ENCODE measurements at regions not wholly inside any gene's neighbourhood (a gene's known extent, or its start where the extent isn't known, plus 50 kb on each side); places are given as distances from the start of the nearest gene placed in this dataset.

DNA sequence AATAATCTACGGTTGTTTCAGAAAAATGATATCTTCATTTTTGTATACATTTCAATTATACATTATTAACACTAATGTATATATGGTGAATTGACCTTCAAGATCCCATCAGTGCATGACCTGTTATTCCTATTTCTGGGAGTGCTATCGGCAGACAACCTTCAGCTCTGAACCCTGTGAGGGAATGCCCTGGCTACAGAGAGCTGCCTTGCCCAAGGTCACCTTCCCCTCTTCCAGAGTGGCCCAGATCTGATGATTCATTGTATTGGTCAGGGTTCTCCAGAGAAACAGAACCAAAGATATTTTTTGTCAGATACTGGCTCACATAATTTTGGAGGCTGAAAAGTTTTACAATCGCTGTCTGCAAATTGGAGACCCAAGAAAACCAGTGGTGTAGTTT lies 235.5 kb downstream of the ZNF92 start:
- POLR2A ChIA-PET: no interaction called here
- H3K9me3 ChIP-seq (ENCODE audit: low read length): no peaks in the 10 kb centered on the region
- in situ Hi-C loops (cut with HindIII; ENCODE audit: extremely low pct_ligation_motif_present, low pct_unique_long_range_greater_than_20kb) (no loop called here), intact Hi-C loops (cut with micrococcal nuclease; ENCODE audit: unreplicated experiment) (no loop called here)
- no TSS peak for BruUV-seq (replicated peaks)
- H3K79me2 ChIP-seq (ENCODE audit: insufficient read depth, low read length): no peaks in the 10 kb centered on the region
- DNase-seq (ENCODE audit: low spot score) (no peak), FAIRE-seq (no peak), ATAC-seq (no peak)
- no peaks in the 10 kb centered on the region for H3K4me1 ChIP-seq (ENCODE audit: insufficient read depth, low read length)
- H3K4me3 ChIP-seq (replicated peaks in 1 of 3; ENCODE audit: insufficient read depth in 1 of 3, low read depth in 2 of 3, low read length in 3 of 3): no peak overlapping the region
- WGBS (ENCODE audit: low lambda C conversion rate): 24% methylated on average over 3 of the region's 3 CpGs
- no peak overlapping the region for H3K4me2 ChIP-seq (ENCODE audit: low read depth, low read length)
- H3K36me3 ChIP-seq (replicated peaks in 1 of 2; ENCODE audit: control insufficient read depth in 1 of 2, insufficient read depth in 2 of 2, low read length in 2 of 2): no peaks in the 10 kb centered on the region
- CTCF ChIA-PET (ENCODE audit: low intra/inter-chr PET ratio, low total read pairs): no interaction called here
- H3K27ac ChIP-seq (ENCODE audit: extremely low read length, insufficient read depth, low read length): no peak overlapping the region
- no peak overlapping the region for H3K9ac ChIP-seq (ENCODE audit: insufficient read depth, low read depth, low read length)
- H4K20me1 ChIP-seq (ENCODE audit: insufficient read depth, low read length): no peaks in the 10 kb centered on the region
- H2AFZ ChIP-seq (ENCODE audit: low read length): no peak overlapping the region
- no peaks in the 10 kb centered on the region for H3K27me3 ChIP-seq (ENCODE audit: control insufficient read depth in 1 of 2, insufficient read depth in 2 of 2, low read length in 2 of 2)
- TF ChIP-seq ZNF225 (CRISPR knock-in tag; IDR thresholded peaks at IDR 0.05): no peak
- TF ChIP-seq ZSCAN25 (CRISPR knock-in tag; IDR thresholded peaks at IDR 0.05): no peak
- TF ChIP-seq, protein P1, sequence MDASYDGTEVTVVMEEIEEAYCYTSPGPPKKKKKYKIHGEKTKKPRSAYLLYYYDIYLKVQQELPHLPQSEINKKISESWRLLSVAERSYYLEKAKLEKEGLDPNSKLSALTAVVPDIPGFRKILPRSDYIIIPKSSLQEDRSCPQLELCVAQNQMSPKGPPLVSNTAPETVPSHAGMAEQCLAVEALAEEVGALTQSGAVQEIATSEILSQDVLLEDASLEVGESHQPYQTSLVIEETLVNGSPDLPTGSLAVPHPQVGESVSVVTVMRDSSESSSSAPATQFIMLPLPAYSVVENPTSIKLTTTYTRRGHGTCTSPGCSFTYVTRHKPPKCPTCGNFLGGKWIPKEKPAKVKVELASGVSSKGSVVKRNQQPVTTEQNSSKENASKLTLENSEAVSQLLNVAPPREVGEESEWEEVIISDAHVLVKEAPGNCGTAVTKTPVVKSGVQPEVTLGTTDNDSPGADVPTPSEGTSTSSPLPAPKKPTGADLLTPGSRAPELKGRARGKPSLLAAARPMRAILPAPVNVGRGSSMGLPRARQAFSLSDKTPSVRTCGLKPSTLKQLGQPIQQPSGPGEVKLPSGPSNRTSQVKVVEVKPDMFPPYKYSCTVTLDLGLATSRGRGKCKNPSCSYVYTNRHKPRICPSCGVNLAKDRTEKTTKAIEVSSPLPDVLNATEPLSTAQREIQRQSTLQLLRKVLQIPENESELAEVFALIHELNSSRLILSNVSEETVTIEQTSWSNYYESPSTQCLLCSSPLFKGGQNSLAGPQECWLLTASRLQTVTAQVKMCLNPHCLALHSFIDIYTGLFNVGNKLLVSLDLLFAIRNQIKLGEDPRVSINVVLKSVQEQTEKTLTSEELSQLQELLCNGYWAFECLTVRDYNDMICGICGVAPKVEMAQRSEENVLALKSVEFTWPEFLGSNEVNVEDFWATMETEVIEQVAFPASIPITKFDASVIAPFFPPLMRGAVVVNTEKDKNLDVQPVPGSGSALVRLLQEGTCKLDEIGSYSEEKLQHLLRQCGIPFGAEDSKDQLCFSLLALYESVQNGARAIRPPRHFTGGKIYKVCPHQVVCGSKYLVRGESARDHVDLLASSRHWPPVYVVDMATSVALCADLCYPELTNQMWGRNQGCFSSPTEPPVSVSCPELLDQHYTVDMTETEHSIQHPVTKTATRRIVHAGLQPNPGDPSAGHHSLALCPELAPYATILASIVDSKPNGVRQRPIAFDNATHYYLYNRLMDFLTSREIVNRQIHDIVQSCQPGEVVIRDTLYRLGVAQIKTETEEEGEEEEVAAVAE (CRISPR knock-in tag; IDR thresholded peaks at IDR 0.05; ENCODE audit: borderline replicate concordance): no peak
- TF ChIP-seq, protein P2, sequence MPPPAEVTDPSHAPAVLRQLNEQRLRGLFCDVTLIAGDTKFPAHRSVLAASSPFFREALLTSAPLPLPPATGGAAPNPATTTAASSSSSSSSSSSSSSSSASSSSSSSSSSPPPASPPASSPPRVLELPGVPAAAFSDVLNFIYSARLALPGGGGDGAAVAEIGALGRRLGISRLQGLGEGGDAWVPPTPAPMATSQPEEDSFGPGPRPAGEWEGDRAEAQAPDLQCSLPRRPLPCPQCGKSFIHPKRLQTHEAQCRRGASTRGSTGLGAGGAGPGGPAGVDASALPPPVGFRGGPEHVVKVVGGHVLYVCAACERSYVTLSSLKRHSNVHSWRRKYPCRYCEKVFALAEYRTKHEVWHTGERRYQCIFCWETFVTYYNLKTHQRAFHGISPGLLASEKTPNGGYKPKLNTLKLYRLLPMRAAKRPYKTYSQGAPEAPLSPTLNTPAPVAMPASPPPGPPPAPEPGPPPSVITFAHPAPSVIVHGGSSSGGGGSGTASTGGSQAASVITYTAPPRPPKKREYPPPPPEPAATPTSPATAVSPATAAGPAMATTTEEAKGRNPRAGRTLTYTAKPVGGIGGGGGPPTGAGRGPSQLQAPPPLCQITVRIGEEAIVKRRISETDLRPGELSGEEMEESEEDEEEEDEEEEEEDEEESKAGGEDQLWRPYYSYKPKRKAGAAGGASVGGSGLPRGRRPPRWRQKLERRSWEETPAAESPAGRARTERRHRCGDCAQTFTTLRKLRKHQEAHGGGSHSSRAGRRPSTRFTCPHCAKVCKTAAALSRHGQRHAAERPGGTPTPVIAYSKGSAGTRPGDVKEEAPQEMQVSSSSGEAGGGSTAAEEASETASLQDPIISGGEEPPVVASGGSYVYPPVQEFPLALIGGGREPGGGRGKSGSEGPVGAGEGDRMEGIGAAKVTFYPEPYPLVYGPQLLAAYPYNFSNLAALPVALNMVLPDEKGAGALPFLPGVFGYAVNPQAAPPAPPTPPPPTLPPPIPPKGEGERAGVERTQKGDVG (CRISPR knock-in tag; IDR thresholded peaks at IDR 0.05; ENCODE audit: borderline replicate concordance): no peak
- no peak for TF ChIP-seq ZZZ3 (CRISPR knock-in tag; IDR thresholded peaks at IDR 0.05; ENCODE audit: borderline replicate concordance)
- TF ChIP-seq ZBTB42 (CRISPR knock-in tag; IDR thresholded peaks at IDR 0.05): no peak
- TF ChIP-seq, protein P3, sequence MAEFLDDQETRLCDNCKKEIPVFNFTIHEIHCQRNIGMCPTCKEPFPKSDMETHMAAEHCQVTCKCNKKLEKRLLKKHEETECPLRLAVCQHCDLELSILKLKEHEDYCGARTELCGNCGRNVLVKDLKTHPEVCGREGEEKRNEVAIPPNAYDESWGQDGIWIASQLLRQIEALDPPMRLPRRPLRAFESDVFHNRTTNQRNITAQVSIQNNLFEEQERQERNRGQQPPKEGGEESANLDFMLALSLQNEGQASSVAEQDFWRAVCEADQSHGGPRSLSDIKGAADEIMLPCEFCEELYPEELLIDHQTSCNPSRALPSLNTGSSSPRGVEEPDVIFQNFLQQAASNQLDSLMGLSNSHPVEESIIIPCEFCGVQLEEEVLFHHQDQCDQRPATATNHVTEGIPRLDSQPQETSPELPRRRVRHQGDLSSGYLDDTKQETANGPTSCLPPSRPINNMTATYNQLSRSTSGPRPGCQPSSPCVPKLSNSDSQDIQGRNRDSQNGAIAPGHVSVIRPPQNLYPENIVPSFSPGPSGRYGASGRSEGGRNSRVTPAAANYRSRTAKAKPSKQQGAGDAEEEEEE (CRISPR knock-in tag; IDR thresholded peaks at IDR 0.05; ENCODE audit: borderline replicate concordance): no peak
- TF ChIP-seq, protein P4, sequence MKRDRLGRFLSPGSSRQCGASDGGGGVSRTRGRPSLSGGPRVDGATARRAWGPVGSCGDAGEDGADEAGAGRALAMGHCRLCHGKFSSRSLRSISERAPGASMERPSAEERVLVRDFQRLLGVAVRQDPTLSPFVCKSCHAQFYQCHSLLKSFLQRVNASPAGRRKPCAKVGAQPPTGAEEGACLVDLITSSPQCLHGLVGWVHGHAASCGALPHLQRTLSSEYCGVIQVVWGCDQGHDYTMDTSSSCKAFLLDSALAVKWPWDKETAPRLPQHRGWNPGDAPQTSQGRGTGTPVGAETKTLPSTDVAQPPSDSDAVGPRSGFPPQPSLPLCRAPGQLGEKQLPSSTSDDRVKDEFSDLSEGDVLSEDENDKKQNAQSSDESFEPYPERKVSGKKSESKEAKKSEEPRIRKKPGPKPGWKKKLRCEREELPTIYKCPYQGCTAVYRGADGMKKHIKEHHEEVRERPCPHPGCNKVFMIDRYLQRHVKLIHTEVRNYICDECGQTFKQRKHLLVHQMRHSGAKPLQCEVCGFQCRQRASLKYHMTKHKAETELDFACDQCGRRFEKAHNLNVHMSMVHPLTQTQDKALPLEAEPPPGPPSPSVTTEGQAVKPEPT (CRISPR knock-in tag; IDR thresholded peaks at IDR 0.05; ENCODE audit: low read depth): no peak
- TF ChIP-seq ZFX (CRISPR knock-in tag; IDR thresholded peaks at IDR 0.05; ENCODE audit: low read depth): no peak
- TF ChIP-seq, protein P5, sequence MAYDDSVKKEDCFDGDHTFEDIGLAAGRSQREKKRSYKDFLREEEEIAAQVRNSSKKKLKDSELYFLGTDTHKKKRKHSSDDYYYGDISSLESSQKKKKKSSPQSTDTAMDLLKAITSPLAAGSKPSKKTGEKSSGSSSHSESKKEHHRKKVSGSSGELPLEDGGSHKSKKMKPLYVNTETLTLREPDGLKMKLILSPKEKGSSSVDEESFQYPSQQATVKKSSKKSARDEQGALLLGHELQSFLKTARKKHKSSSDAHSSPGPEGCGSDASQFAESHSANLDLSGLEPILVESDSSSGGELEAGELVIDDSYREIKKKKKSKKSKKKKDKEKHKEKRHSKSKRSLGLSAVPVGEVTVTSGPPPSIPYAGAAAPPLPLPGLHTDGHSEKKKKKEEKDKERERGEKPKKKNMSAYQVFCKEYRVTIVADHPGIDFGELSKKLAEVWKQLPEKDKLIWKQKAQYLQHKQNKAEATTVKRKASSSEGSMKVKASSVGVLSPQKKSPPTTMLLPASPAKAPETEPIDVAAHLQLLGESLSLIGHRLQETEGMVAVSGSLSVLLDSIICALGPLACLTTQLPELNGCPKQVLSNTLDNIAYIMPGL (CRISPR knock-in tag; IDR thresholded peaks at IDR 0.05; ENCODE audit: borderline replicate concordance in 1 of 2, low read depth in 1 of 2): no peak
